ENCODE measurements at regions not wholly inside any gene's neighbourhood (a gene's known extent, or its start where the extent isn't known, plus 50 kb on each side); places are given as distances from the start of the nearest gene placed in this dataset.

- TF ChIP-seq, protein P1, sequence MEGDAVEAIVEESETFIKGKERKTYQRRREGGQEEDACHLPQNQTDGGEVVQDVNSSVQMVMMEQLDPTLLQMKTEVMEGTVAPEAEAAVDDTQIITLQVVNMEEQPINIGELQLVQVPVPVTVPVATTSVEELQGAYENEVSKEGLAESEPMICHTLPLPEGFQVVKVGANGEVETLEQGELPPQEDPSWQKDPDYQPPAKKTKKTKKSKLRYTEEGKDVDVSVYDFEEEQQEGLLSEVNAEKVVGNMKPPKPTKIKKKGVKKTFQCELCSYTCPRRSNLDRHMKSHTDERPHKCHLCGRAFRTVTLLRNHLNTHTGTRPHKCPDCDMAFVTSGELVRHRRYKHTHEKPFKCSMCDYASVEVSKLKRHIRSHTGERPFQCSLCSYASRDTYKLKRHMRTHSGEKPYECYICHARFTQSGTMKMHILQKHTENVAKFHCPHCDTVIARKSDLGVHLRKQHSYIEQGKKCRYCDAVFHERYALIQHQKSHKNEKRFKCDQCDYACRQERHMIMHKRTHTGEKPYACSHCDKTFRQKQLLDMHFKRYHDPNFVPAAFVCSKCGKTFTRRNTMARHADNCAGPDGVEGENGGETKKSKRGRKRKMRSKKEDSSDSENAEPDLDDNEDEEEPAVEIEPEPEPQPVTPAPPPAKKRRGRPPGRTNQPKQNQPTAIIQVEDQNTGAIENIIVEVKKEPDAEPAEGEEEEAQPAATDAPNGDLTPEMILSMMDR (IDR thresholded peaks at IDR 0.05) = no peak
- no peak for TF ChIP-seq POLR2A (IDR thresholded peaks at IDR 0.05)
Measured at GRCh38 chr16:65287307-65287706, 165.4 kb upstream of the CDH11 start.
